Activated CD4-positive, alpha-beta T cell treated with anti-CD3 and anti-CD28 coated beads, Interleukin-2, amount 50 U/mL, for 48 hours (primary cell): ENCODE measurements at regions not wholly inside any gene's neighbourhood (a gene's known extent, or its start where the extent isn't known, plus 50 kb on each side); places are given as distances from the start of the nearest gene placed in this dataset.

Source experiments
- DNase-seq, 2 experiments: peaks; one replicate each; pipeline ENCODE4 v3.0.0-alpha.2; 2020

- no peak for DNase-seq
These were observed 114.4 kb downstream of the SPTSSA start for GRCh38 chr14:34347683-34348082.

- DNase-seq: no peak
These were observed 116.1 kb downstream of the SPTSSA start for GRCh38 chr14:34345718-34346465.

GRCh38 chr14:34344318-34344717 is 117.7 kb downstream of the SPTSSA start:
- DNase-seq: no peak

DNA sequence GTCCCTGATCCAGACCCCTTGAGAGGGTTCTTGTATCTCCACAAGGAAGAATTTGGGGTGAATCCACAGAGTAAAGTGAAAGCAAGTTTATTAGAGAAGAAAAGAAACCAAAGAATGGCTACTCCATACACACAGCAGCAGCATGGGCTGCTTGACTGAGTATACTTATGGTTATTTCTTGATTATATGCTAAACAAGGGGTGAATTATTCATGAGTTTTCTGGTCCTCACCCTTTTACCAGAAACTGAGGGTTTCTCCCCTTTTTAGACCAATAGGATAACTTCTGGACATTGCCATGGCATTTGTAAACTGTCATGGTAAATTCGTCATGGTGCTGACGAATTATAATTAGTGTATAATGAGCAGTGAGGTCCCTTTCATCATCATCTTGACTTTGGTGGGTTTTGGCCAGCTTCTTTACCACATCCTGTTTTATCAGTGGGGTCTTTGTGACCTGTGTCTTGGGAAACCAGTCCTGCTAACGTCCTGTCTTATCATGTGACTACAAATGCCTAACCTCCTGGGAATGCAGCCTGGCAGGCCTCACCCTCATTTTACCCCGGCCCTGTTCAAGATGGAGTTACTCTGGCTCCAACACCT is 121.9 kb downstream of the SPTSSA start:
- no peak for DNase-seq

DNA sequence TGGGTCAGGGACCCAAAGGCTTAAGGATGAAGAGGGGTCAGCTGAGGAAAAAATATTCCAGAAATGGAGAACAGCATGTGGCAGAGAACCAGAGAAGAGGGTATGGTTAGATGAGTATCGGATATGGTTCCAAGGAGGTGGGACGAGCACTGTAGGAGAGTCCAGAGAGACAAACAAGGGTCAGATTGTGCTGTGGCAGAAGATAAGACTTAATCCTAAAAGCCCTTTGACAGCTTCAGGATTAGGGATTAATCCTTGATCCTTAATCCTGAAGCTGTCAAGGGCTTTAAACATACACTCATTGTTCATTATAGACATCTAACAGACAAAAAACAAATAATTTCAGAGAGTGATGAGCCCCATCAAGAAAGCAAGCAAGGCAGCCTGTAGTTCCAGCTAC is 124.0 kb downstream of the SPTSSA start:
- no peak for DNase-seq

- DNase-seq: no peak
These were observed 125.5 kb downstream of the SPTSSA start for GRCh38 chr14:34336501-34336900.

DNA sequence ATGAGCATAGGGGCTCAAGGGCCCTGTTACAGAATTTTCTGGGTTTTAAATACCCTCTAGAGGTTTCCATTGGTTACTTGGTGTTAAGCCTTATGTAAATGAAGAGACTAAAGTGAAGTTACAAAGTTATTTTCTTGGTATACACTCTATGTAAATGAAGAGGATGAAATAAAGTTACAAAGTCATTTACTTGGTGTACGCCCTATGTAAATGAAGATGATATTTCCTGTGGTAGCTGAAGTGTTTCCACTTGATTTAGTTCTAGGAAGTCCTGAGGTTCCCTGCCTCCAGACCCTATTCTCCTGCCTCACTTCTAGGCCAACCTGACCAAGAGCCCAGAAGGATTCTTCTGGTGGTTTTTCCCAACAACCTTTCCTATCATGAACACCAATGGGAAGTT is 126.1 kb downstream of the SPTSSA start:
- DNase-seq: no peak

DNA sequence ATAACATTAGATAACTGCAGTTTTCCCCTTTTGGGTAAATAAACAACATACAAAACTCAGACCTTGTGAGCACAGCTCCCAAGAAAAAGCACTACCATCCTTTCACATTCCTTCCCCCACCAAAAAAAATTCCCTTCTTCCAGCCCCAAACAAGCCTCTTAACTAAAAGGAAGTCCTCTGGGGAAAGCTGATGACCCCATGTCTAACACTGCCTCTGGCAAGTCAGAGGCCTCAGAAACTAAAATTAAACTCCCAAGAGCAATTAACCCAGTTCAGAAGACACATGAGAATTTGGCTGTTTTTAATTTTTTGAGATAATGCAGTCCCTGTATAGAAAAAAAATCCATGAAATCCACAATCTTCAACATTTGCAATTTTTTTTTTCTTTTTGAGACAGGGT is 127.7 kb downstream of the SPTSSA start:
- DNase-seq: no peak

DNA sequence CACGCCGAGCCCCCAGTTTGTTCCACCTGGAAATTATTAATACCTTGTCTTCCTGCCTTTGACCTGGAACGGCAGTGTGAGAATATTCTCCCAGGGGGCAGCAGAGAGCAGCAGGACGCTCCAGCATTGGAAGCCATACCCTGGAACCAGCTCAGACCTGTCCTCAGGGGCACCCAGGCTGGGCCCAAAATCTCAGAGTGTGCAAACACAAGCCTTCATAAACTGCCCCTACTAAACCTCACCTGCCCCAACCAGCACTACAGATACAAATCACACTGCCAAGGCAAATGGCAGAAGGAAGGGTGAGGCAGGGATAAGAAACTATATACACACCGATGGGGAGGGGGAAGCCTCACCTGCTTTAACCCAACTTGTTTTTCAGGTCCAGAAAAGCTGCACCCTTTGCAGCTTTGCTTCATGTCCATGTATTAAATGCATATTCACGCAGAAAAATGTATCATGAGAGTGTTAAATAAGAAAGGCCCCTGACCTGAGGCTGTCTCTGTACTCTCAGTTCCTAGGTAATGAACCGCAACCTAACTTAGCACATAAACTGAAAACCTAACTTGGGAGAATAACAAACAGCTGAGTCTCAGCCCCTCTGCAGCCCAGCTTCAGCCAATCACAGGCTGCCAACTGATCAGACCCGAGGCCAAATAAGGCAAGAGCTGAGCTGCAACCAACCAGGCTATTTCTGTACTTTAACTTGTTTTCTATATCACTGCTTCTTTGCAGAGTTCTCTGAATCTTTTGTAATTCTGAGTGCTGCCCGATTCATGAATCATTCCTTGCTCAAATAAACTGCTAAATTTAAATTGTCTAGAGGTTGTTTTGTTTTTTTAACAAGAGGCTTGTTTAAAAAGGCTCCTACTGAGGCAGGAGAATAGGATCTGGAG is 130.1 kb downstream of the SPTSSA start:
- DNase-seq: peak; percentile 72 to 78

- no peak for DNase-seq
These were observed 131.2 kb downstream of the SPTSSA start for GRCh38 chr14:34330846-34331245.

DNA sequence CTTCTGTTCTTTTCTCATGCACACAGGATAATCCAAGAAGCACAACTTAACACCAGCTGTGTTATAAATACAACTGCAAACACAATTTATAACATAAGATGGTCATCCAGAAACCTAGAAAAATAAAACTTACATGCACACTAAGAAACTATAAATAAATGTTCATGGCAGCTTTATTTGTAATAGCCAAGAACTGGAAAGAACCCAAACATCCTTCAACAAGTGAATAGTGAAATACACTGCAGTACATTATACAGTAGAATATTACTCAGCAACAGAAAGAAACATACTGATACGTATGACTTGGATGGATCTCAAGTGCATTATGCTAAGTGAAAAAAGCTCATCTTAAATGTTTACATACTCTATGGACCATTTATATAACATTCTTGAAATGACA is 132.7 kb downstream of the SPTSSA start:
- DNase-seq: no peak

DNA sequence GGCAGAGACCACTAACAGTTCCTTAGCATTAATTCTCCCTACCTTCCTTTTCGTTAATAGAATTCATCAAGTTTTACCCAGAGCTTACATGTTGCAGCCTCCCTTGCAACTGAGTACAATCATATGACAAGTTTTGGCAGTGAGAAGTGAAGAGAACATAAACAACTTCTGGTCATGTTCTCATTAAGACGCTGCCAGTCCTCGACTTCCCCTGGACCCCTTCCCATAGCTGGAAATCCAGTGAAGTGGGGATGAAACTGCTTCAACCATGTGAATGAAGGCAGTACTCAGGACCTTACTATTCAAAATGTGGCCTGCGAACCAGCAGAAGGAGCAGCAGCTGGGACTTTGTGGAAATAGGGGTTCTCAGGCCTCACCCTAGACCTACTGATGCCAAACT is 133.9 kb downstream of the SPTSSA start:
- no peak for DNase-seq

DNA sequence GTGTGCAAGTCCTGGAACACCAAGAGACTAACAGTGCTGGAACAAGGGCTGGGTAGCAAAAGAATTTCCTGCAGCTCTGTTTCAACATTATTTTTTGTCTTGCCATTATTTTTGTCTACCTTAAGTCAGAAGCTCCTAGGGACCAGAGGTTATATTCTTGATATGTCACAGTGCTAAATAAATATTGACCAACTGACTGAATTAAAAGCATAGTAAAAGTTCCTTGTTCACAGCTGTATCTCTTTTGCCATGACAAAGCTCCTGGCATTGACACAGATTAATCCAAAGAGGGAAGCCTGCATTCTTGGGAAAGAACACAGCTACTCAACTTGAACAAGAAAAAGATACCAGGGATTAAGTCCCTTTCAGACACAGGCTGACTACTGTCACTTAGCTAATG is 136.5 kb downstream of the SPTSSA start:
- DNase-seq: no peak

DNA sequence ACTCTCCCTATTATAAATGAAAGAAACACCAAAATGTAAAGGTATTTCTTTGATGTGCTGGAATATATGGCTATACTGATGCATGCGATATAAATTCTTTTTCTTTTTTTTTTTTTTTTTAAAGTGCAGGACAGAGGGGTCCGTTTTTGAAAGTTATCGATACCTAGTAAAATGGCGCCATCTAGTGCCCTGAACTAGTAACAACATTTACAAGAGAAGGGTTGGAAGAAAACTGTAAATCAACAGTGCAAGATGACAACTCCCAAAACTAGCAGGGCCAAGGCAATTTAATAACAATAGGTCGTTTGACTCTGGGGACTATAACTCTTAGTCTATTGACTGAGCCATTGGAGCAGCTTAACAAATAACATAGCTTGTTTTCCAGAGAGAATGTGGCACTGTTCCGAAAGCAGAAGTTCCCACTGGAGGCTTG is 137.7 kb downstream of the SPTSSA start:
- DNase-seq: no peak

DNA sequence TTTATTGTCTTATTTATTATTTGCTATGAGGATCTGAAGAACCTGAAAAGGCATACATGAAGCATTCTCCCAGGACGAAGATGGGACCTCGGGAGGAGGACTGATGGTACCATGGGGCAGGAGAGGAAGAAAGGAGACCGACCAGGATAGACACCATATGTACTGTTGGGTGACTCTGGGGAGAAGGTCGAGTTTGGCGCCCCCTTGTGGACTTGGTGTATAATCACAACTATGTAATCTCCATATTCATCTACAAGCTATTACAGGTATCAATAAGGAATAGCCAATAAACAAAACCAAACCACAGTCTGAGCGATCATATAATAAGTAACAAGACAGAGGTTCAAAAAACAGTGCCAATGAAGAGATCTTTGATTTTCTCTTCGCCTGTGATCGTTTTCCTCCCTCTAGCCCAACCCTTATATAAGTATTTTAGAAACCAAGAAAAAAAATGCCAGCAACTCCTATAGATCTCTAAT is 139.1 kb downstream of the SPTSSA start:
- peak; percentile 75 to 81 for DNase-seq

DNA sequence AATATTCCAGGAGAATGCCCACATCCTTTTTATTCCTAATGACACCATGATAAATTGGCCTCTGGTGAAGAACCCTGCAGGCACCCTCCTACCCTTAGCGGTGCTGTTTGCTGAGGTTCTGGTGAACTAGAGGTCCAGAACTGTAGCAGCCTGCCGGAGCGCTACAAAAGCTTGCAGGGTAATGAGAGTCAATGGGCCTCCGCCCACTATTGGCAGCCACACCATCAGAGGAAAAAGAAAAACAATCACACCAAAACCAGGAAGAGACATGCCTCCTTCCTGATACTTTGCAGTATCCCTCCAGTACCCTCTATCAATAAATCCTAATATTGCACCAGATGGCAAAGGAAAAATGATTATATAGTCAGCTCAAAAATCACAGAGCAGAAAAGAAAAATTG is 142.9 kb downstream of the SPTSSA start:
- DNase-seq: no peak

DNA sequence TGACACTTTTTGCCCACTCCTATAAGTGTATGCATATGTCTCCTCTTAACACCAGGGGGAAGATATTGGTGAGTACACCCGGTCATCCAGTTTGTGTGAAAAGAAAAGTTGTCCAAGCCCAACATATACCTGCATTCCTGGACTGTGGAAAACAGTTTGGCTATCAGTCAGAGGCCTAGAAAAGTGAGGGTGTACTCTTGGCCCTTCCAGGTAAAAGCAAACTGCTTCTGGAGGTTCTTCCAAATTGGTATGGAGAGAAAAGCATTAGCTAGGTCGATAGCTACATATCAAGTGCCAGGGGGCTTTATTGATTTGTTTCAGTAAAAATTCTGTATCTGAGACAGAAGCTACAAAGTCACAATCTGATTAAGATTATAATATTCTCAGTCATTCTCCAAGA is 144.0 kb downstream of the SPTSSA start:
- DNase-seq: no peak

- DNase-seq: no peak
These were observed 151.3 kb downstream of the SPTSSA start for GRCh38 chr14:34310724-34311123.

DNA sequence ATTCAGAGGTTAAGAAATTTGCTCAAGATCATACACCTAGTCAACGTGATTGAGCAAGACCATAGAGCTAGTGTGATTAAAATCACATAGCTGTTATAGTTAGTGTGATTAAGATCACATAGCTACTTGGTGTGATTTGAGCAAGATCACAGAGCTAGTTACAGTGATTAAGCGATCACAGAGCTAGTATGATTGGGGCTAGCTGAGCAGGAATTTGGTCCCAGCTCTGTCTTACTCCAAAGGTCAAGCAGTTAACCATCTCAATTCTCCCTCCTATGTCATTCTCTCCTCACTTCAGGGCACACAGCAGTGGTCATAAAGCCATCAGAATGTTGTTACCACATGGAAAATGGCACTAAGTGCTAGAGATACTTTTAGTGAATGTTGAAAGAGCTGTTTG is 158.2 kb downstream of the SPTSSA start:
- no peak for DNase-seq

DNA sequence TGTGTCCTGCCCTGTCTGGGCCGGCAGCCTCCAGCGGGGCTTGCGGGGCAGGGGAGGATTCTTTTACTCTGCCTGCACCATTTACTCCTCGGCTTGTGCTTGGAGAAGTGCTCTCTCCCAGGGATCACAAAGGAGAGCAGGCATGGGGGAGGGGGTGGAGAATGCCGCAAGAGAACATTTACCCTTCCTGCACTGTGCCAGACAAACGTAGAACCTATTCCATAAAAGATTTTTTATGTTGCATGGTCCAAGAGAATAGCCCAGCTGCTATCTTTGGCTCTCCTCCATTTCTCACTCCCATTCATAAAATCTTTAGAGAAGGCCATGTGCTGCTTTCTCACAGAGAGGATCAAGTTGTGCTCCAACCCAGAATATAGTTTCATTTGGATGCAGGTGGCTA is 159.4 kb downstream of the SPTSSA start:
- DNase-seq: no peak

DNA sequence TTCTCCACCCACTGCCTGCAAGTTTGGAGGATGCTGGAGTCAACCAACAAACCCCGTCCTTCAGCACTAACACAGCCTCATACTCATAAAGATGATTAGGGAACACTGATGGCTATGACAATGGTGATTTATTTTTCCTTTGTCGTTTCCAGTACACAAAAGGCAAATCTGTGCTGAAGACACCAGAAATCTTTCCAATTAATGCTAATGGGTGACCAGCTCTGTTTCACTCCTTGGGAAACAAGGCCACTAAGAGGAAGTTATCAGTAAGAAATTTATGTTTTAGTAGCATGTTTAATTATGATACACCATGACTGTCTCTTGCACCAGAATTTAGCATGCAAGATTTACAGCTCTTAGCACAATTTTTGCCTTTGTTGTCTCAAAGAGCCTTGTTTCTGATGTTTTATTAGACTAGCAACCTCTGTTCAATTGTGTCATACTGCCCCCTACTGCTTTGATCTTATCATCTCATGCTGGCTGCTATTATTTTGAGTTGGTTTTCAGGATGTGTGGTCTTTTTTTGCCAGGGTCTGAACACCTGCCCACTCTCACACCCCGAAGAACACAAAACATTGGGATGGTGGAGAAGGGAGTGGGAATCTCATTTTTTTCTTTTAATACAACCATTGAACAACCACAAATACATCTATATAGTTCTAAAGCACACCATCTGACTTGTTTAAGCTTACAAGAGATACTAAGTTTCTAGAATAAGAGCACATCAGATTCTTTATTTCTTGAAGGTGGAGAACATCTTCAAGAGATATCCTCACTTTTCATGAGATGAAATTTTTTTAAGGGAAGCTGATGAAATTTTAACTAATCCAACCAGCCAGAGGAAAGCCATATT is 160.9 kb downstream of the SPTSSA start:
- no peak for DNase-seq

- DNase-seq: no peak
These were observed 161.7 kb downstream of the SPTSSA start for GRCh38 chr14:34300330-34300729.

DNA sequence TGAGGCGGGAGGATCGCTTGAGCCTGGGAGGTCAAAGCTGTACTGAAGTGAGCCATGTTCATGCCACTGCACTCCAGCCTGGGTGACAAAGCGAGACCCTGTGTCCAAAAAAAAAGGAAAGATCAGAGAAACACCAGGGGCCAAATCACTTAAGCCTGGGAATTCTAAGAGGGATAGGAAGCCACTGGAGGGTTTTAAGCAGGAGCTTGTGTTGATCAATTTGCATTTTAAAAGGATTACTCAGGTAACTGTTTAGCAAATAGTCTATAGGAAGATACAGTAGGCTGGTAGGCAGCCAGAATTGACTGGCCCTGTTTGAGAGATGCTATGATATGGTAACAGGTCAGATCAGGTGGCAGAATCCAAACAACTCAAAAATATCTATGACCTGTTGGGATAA is 162.7 kb downstream of the SPTSSA start:
- no peak for DNase-seq
